SJSA1 (cell line): ENCODE measurements at regions not wholly inside any gene's neighbourhood (a gene's known extent, or its start where the extent isn't known, plus 50 kb on each side); places are given as distances from the start of the nearest gene placed in this dataset.

Experiments
- DNase-seq, 2 experiments: peaks; one replicate each; pipeline ENCODE4 v3.0.0-alpha.2; 2015 to 2020; ENCODE audit warnings: low spot score in 2 of 2, low read depth in 1 of 2
- H3K27ac ChIP-seq: fragments of 250-450 bp; sonication (Bioruptor Pico); 2 replicates; pipeline ENCODE4 v1.5.1; 2020; ENCODE audit warnings: mild to moderate bottlenecking, moderate library complexity
- H3K27me3 ChIP-seq: fragments of 250-450 bp; sonication (Bioruptor Pico); replicated peaks from 2 replicates; pipeline ENCODE4 v1.5.1; 2020; ENCODE audit warnings: mild to moderate bottlenecking, moderate library complexity
- H3K36me3 ChIP-seq: fragments of 250-450 bp; sonication (Bioruptor Pico); 2 replicates; pipeline ENCODE4 v1.5.1; 2020; ENCODE audit warnings: mild to moderate bottlenecking
- H3K4me1 ChIP-seq: fragments of 250-450 bp; sonication (Bioruptor Pico); replicated peaks from 2 replicates; pipeline ENCODE4 v1.6.1; 2021; ENCODE audit warnings: mild to moderate bottlenecking
- H3K4me3 ChIP-seq: fragments of 250-450 bp; sonication (Bioruptor Pico); 2 replicates; pipeline ENCODE4 v1.5.1; 2020; ENCODE audit warnings: mild to moderate bottlenecking
- H3K9me3 ChIP-seq: fragments of 250-450 bp; sonication (Bioruptor Pico); replicated peaks from 2 replicates; pipeline ENCODE4 v1.5.1; 2020; ENCODE audit warnings: mild to moderate bottlenecking

DNA sequence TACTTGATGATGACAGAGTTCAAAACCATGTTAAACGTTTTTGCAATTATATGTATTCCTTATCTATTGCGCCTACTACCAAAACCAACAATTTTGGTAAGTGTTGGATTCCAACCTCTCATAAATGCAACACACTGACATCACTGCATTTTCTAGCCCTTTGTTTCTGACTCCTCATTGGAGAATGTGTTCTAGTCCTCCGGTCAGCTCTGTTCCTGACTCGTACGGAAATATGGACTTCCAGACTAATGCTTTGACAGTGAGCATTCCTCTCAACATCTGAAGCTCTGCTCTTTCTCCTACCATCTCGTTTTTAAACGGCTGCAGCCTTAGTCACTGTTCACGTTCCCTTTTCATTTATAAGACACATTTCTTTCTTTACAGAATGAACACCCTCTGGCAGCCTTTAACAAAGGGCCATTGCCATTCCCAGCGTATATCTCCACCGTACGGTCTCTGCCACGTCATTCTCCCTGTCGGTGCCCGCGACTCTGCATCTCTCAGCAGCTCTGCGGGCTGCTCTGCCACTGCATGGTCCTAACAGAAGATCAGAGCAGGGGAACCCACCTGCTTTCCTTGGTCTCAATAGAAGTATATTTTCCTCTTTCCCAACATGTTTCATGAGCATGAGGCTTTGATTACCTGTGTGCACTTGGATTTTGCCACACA lies 103.0 kb upstream of the SYNDIG1 start:
- Histone ChIP-seq H3K27ac (no peak overlapping the region), H3K4me1 (no peaks in the 10 kb centered on the region), H3K36me3 (no peaks in the 10 kb centered on the region), H3K27me3 (no peaks in the 10 kb centered on the region), H3K9me3 (peaks cover 7% of the 10 kb centered on the region; the same call in 1 of the 2 replicates), H3K4me3 (no peak overlapping the region)
- DNase-seq: no peak

DNA sequence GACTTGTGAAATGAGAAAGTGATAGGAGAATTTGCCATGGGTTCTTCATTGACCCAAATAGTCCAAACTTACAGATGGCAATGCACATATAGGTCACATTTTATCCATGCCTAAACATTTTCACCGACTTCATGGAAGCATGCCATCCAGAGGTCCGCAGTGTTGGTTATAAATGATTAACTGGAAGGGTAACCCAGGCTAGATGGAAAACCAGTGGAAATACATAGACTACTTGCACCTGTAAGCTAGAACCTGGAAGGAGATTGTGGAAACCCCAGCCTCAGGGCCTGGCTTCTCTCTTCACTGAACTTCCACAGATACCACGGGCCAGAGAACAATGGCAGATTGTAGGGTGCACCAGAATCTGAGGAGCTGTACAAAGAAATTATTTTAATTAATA lies 103.8 kb upstream of the SYNDIG1 start:
- H3K4me3 ChIP-seq: no peak overlapping the region
- H3K27ac ChIP-seq: no peak overlapping the region
- no peaks in the 10 kb centered on the region for H3K36me3 ChIP-seq
- DNase-seq: no peak
- peaks cover 7% of the 10 kb centered on the region; the same call in 1 of the 2 replicates for H3K9me3 ChIP-seq
- H3K4me1 ChIP-seq: no peaks in the 10 kb centered on the region
- H3K27me3 ChIP-seq: no peaks in the 10 kb centered on the region

DNA sequence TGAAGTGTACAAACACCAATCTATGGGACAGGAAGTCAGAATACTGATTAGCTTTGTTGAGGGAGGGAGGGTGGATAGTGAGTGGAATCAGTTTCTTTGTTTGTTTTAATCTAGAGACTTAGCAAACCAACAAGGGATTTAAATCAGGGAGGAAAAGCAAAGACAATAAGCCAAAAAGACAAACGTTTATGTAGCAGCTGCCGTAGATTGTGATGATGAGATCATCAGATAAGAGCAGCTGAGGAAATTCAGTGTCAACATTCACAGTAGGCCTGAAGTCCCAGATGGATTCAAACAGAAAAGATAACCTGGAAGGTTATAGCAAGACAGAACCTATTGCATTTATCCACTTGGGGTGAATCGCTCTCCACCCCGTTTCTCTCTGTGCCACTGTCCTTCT lies 104.9 kb upstream of the SYNDIG1 start:
- Histone ChIP-seq H3K9me3 (peaks cover 7% of the 10 kb centered on the region; the same call in 1 of the 2 replicates), H3K4me1 (no peaks in the 10 kb centered on the region), H3K4me3 (no peak overlapping the region), H3K27me3 (no peaks in the 10 kb centered on the region), H3K27ac (no peak overlapping the region), H3K36me3 (no peaks in the 10 kb centered on the region)
- no peak for DNase-seq

DNA sequence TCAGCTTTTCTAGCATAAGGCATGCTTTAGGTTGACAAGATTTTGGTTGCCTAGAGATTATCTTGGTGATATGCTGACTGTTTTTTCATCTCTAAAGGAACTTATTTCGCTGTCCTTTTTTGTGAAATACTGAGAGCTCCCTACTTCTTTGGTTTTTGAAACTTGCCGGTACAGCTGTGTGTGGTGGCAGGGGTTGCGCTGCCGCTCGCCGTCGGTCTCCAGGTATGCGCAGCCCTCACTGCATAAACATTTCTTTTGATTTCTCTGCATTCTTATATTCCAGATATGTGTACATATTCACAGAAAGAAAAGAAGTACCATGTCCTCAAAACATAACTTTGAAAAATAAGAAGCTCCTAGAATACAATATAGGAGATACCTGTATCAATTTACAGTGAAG lies 106.4 kb upstream of the SYNDIG1 start:
- H3K27ac ChIP-seq: no peak overlapping the region
- peaks cover 7% of the 10 kb centered on the region; the same call in 1 of the 2 replicates for H3K9me3 ChIP-seq
- H3K36me3 ChIP-seq: no peaks in the 10 kb centered on the region
- no peak overlapping the region for H3K4me3 ChIP-seq
- no peaks in the 10 kb centered on the region for H3K27me3 ChIP-seq
- DNase-seq: no peak
- H3K4me1 ChIP-seq: no peaks in the 10 kb centered on the region

DNA sequence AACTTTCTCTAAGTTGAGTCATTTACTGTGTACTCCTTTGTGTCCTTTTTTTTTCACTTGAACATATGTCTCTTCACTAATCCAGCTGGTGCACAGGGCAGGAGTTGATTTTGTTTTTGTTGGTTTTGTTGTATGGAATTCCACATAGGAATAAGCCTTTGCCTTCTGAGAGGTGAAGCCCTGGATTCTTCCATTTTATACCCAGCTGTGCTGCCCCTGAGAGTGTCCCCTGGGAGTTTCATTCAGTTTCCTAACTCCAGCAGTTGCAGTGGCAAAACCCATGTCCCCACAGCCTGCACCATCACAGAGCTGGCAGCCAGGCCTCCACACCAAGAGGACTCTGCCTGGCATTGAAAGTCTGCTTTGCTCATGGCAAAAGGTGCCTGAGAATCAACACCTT lies 107.3 kb upstream of the SYNDIG1 start:
- no peak overlapping the region for H3K4me3 ChIP-seq
- H3K27ac ChIP-seq: no peak overlapping the region
- no peaks in the 10 kb centered on the region for H3K27me3 ChIP-seq
- H3K36me3 ChIP-seq: no peaks in the 10 kb centered on the region
- peaks cover 7% of the 10 kb centered on the region; the same call in 1 of the 2 replicates for H3K9me3 ChIP-seq
- DNase-seq: no peak
- no peaks in the 10 kb centered on the region for H3K4me1 ChIP-seq

DNA sequence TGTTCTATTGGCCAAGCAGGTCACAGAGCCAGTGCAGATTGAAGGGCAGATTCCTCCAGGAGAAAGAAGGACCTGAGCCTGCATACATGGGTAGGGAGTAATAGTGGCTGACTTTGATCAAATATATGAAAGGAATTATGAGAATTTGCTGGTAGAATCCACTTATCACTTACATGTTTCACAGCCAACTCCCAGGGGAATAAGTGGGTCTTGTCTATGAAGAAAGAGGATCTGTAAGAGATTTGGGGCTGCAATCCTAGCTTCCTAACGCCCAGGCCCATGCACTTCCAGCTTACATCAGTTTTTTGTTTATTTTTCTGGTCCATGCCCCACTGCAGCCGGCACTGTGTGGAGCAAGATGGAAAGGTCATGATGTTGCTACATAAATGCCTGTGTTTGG lies 107.9 kb upstream of the SYNDIG1 start:
- H3K4me3 ChIP-seq: no peak overlapping the region
- no peaks in the 10 kb centered on the region for H3K27me3 ChIP-seq
- H3K36me3 ChIP-seq: no peaks in the 10 kb centered on the region
- H3K27ac ChIP-seq: no peak overlapping the region
- H3K4me1 ChIP-seq: no peaks in the 10 kb centered on the region
- DNase-seq: no peak
- H3K9me3 ChIP-seq: peaks cover 7% of the 10 kb centered on the region; the same call in 1 of the 2 replicates

DNA sequence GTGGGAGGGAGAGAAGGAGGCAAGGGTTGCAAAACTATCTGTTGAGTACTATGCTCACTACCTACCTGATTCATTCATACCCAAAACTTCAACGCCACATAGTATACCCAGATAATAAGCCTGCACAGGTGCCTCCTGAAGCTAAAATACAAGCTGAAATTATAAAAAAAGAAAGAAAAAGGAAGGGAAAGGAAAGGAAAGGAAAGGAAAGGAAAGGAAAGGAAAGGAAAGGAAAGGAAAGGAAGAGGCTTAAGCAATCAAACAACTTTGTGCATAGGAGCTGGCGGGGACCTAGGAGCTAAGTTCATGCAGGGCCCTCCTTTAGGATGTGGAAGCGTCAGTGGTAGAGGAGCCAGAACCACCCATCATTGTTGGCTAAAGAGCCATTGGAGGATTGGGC lies 108.9 kb upstream of the SYNDIG1 start:
- H3K4me3 ChIP-seq: no peak overlapping the region
- H3K27ac ChIP-seq: no peak overlapping the region
- H3K9me3 ChIP-seq: peaks cover 7% of the 10 kb centered on the region; the same call in 1 of the 2 replicates
- DNase-seq: no peak
- no peaks in the 10 kb centered on the region for H3K27me3 ChIP-seq
- no peaks in the 10 kb centered on the region for H3K36me3 ChIP-seq
- no peaks in the 10 kb centered on the region for H3K4me1 ChIP-seq

DNA sequence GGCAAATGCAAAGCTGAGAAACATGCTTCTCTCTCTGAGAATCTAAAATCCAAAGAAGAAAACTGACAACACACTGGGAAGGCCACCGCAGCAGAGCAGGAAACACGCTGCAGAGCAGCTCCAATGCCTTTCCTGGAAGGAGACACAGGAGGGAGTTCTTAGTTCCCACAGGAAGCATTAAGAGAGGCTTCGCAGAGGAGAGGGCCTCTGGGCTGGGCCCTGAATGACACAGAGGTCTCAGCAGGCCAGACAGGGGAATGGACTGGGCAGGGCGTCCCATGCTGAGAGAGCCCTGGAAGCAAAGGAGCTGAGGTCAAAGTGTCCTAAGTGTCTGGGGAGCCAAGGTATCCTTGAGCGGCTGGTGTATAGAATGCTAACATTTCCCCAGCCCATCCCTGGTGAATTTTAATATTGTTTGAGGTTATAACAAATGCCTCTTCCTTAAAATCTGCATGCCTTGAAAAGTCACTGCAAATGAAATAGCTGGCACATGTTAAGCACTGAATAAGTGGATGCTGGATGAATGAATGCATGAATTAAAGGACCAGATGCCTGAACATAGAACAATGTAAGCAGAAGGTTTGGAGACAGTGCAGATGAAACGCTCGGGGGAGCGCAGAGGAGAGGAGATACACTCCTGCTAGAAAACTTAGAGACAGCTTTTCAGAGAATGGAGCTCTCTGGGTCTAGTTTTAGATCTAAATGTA lies 110.0 kb upstream of the SYNDIG1 start:
- Histone ChIP-seq H3K4me1 (no peaks in the 10 kb centered on the region), H3K4me3 (no peak overlapping the region), H3K9me3 (peaks cover 7% of the 10 kb centered on the region; the same call in 1 of the 2 replicates), H3K27me3 (0 out of 2 replicates have a peak, but pooled peaks cover 3% of the 10 kb centered on the region), H3K27ac (no peak overlapping the region), H3K36me3 (no peaks in the 10 kb centered on the region)
- DNase-seq: no peak

DNA sequence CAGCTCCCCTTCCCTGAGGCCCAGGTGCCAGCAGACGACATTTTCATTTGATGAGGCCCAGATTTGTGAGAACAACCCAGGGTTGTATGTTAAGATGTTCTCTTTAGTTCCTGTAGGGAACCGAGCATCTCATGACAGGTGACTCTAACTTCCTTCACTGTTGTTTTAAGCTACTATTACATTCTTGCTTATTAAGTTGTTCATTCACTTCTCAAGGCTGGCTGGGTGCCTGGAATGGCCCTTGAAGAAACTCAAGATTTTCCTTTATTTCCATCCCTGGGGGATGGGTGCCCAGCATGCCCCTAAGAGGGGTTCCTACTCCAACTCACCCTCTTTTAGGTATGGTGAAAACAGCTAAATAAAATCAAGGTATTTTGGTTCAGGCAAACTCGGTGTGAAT lies 111.5 kb upstream of the SYNDIG1 start:
- no peak for DNase-seq
- H3K36me3 ChIP-seq: no peaks in the 10 kb centered on the region
- H3K27ac ChIP-seq: no peak overlapping the region
- no peak overlapping the region for H3K4me3 ChIP-seq
- no peaks in the 10 kb centered on the region for H3K4me1 ChIP-seq
- H3K27me3 ChIP-seq: 0 out of 2 replicates have a peak, but pooled peaks cover 3% of the 10 kb centered on the region
- H3K9me3 ChIP-seq: peaks cover 4% of the 10 kb centered on the region; the same call in 1 of the 2 replicates

DNA sequence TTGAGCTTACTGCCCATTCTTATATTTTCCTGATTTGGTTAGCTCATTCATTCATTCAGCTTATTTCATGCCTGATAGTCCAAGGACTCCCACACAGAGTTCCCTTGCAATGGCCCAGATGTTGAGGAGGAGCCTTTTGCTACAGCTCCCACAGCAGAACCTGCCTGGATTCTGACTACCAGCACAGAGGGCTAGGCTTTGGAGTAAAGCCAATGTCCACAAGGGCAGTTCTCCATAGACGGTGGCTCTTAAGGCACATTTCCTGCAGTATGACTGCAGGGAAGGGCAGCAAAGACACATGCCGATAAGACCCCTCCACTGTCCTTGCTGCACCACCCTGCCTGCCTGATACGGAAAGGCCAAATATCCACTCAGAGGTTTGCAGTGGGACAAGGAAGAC lies 112.3 kb upstream of the SYNDIG1 start:
- Histone ChIP-seq H3K4me3 (no peak overlapping the region), H3K27ac (no peak overlapping the region), H3K27me3 (0 out of 2 replicates have a peak, but pooled peaks cover 3% of the 10 kb centered on the region), H3K4me1 (no peaks in the 10 kb centered on the region), H3K36me3 (no peaks in the 10 kb centered on the region), H3K9me3 (0 out of 2 replicates have a peak, but pooled peaks cover 4% of the 10 kb centered on the region)
- DNase-seq: no peak

DNA sequence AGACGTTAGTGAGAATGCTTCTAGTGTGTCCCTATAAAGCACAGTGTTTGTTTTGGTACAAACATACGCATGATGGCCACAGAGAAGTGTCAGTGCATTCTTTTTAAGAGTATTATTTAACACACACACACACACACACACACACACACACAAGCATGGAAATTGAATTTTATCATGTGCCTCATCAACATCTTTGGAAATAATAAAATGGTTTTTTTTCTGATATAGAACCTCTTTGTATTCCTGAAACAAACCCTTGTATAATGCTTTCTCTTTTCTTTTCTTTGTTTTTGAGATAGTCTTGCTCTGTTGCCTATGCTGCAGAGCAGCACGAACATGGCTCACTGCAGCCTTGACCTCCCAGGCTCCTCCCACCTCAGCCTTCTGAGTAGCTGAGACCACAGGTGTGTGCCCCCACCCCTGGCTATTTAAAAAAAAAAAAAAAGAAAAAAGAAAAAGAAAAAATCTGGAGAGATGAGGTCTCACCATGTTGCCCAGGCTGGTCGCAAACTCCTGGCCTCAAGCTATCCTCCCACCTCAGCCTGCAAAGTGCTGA lies 116.2 kb upstream of the SYNDIG1 start:
- Histone ChIP-seq H3K4me1 (no peaks in the 10 kb centered on the region), H3K36me3 (no peaks in the 10 kb centered on the region), H3K27me3 (0 out of 2 replicates have a peak, but pooled peaks cover 3% of the 10 kb centered on the region), H3K27ac (no peak overlapping the region), H3K9me3 (no peaks in the 10 kb centered on the region), H3K4me3 (no peak overlapping the region)
- DNase-seq: no peak

DNA sequence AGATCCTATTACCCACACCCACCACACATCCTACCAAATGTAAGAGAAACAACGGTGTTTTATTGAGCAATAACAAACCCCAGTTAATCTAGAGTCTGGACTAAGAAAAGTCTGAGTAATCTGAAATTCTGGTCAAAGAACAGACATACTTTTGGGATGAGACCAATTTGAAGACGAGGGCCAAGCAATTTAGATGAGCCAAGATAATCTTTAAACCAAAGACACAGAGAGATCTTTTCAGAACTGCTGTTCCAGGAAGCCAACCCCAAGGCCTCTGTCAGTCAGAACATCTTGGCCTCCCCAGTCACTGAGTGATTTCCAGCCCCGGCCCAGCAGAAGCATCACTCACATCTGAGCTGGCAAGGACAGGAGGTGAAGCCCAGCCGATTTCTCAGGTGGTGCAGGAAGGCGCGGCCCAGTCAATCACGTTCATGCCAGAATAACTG lies 118.5 kb upstream of the SYNDIG1 start:
- H3K4me3 ChIP-seq: no peak overlapping the region
- 0 out of 2 replicates have a peak, but pooled peaks cover 3% of the 10 kb centered on the region for H3K27me3 ChIP-seq
- no peak overlapping the region for H3K27ac ChIP-seq
- no peaks in the 10 kb centered on the region for H3K36me3 ChIP-seq
- DNase-seq: no peak
- no peaks in the 10 kb centered on the region for H3K9me3 ChIP-seq
- no peaks in the 10 kb centered on the region for H3K4me1 ChIP-seq

DNA sequence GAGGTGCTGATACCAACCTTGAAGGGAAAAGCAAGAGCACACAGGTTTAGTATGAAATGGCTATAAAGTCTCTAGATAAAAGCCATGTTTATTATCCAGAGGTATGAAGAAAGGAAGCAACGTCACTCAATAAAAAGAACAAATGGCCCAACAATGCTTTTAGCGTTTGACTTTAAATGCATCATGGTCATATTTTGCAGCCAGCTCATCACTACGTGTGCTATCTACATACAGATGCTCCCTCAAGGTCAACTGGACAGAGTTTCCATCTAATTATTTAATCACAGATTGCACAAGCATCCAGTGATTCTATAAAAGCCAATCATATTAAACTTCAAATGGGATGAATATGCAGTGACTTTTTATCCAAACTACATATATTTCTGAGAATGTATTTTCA lies 127.6 kb upstream of the SYNDIG1 start:
- no peaks in the 10 kb centered on the region for H3K36me3 ChIP-seq
- H3K4me3 ChIP-seq: no peak overlapping the region
- no peaks in the 10 kb centered on the region for H3K9me3 ChIP-seq
- H3K4me1 ChIP-seq: no peaks in the 10 kb centered on the region
- no peak overlapping the region for H3K27ac ChIP-seq
- H3K27me3 ChIP-seq: no peaks in the 10 kb centered on the region
- no peak for DNase-seq

DNA sequence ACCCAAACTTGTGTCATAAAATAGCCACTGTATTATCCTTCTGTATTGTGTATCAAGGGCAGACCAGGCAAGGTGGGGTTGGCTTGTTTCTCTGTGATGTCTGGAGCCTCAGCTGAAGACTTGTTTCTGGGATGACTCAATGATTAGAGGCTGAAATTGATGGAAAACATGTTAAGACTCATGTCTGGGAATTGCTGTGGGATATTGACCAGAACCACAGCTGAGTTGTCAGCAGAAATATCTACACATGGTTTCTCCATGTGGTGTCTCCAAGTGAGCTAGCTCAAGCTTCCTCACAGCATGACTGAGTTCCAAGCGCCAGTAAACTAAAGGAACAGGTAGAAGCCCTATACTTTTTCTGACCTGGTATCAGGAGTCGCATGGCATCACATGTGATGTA lies 128.5 kb upstream of the SYNDIG1 start:
- Histone ChIP-seq H3K27ac (no peak overlapping the region), H3K27me3 (no peaks in the 10 kb centered on the region), H3K36me3 (no peaks in the 10 kb centered on the region), H3K4me1 (no peaks in the 10 kb centered on the region), H3K9me3 (no peaks in the 10 kb centered on the region), H3K4me3 (no peak overlapping the region)
- no peak for DNase-seq
